PFSK-1 (cell line): ENCODE measurements at regions not wholly inside any gene's neighbourhood (a gene's known extent, or its start where the extent isn't known, plus 50 kb on each side); places are given as distances from the start of the nearest gene placed in this dataset.

Experiments
- FOXP2 ChIP-seq: optimal IDR thresholded peaks from 2 replicates; pipeline ENCODE3; 2011; ENCODE audit warnings: borderline replicate concordance, control low read depth, inconsistent platforms; ENCODE audit not compliant: insufficient read depth; ENCODE audit errors: extremely low read length, extremely low read depth
- POLR2AphosphoS5 ChIP-seq: IDR thresholded peaks from 2 replicates; pipeline ENCODE4 v1.6.1; 2012; ENCODE audit warnings: low read depth, mild to moderate bottlenecking, control low read depth, low read length, moderate library complexity
- REST ChIP-seq, 2 experiments: IDR thresholded peaks; 2 replicates each; pipeline versions ENCODE4 v1.6.1 to v1.8.0; 2011 to 2012; ENCODE audit warnings: low read depth in 2 of 2, low read length in 2 of 2, control low read depth in 1 of 2, inconsistent platforms in 1 of 2, mild to moderate bottlenecking in 1 of 2, moderate library complexity in 1 of 2; ENCODE audit not compliant: insufficient read depth in 1 of 2
- SIN3A ChIP-seq: IDR thresholded peaks from 2 replicates; pipeline ENCODE4 v1.6.1; 2012; ENCODE audit warnings: mild to moderate bottlenecking, low read length, moderate library complexity, borderline replicate concordance; ENCODE audit not compliant: insufficient read depth
- TAF1 ChIP-seq: IDR thresholded peaks from 2 replicates; pipeline ENCODE4 v1.6.1; 2012; ENCODE audit warnings: low read length, control low read depth, borderline replicate concordance; ENCODE audit not compliant: insufficient read depth

- TF ChIP-seq POLR2AphosphoS5 (no peak), REST (IDR thresholded peaks at IDR 0.05; ENCODE audit: insufficient read depth in 1 of 2, low read depth in 2 of 2, low read length in 2 of 2) (no peak), SIN3A (no peak), FOXP2 (no peak), TAF1 (no peak)
Observed at GRCh38 chr6:126664271-126664670, 324.4 kb downstream of the CENPW start.

- TF ChIP-seq POLR2AphosphoS5 = no peak
- TF ChIP-seq FOXP2 = no peak
- TF ChIP-seq TAF1 = no peak
- no peak for TF ChIP-seq SIN3A
Observed at GRCh38 chr6:126665551-126665950, 325.6 kb downstream of the CENPW start.

- TF ChIP-seq POLR2AphosphoS5 (no peak), FOXP2 (no peak), SIN3A (no peak), REST (IDR thresholded peaks at IDR 0.05; ENCODE audit: insufficient read depth in 1 of 2, low read depth in 2 of 2, low read length in 2 of 2) (no peak)
Observed at GRCh38 chr6:126667071-126667470, 327.2 kb downstream of the CENPW start.

- TF ChIP-seq REST (IDR thresholded peaks at IDR 0.05; ENCODE audit: insufficient read depth in 1 of 2, low read depth in 2 of 2, low read length in 2 of 2) = no peak
- no peak for TF ChIP-seq POLR2AphosphoS5
- no peak for TF ChIP-seq SIN3A
- no peak for TF ChIP-seq TAF1
- TF ChIP-seq FOXP2 = no peak
Observed at GRCh38 chr6:126667728-126668127, 327.8 kb downstream of the CENPW start.

- TF ChIP-seq TAF1 = no peak
Observed at GRCh38 chr6:126672649-126673048, 332.7 kb downstream of the CENPW start.

GRCh38 chr6:126682440-126682839 is 342.5 kb downstream of the CENPW start:
- TF ChIP-seq TAF1 (no peak), POLR2AphosphoS5 (no peak), FOXP2 (no peak), REST (IDR thresholded peaks at IDR 0.05; ENCODE audit: insufficient read depth in 1 of 2, low read depth in 2 of 2, low read length in 2 of 2) (no peak), SIN3A (no peak)
